Pancreas (tissue), 10 donors: ENCODE measurements at regions not wholly inside any gene's neighbourhood (a gene's known extent, or its start where the extent isn't known, plus 50 kb on each side); places are given as distances from the start of the nearest gene placed in this dataset.

ENCODE experiments used
- ATAC-seq, 4 donors: fragments of 200-7000 bp; cut with Tn5 transposase; one replicate each; pipeline versions ENCODE4 v1.8.0 to v1.9.1; 2020; ENCODE audit warnings: mild to moderate bottlenecking in 4 of 4, moderate library complexity in 4 of 4
- DNase-seq, 6 donors: peaks; one replicate each; pipeline ENCODE4 v3.0.0-alpha.2; 2020
- FAIRE-seq: peaks from 2 replicates; lab custom pipeline; 2012; peaks lifted over from hg19 to GRCh38; lab: Jason Lieb, UNC
- H3K27ac ChIP-seq, 4 donors: fragments of 200-600 bp; sonication (generic); 1 replicate in 3 of 4; 2 replicates in 1 of 4; pipeline versions ENCODE4 v1.5.0 to v1.8.0; 2020
- H3K27me3 ChIP-seq, 4 donors: fragments of 200-600 bp; one replicate each; pipeline ENCODE4 v1.8.0; 2021
- H3K36me3 ChIP-seq, 3 donors: fragments of 200-600 bp; sonication (generic) in 1 of 3; one replicate each; pipeline versions ENCODE4 v1.5.0 to v1.8.0; 2020 to 2021
- H3K4me1 ChIP-seq, 3 donors: fragments of 200-600 bp; one replicate each; pipeline ENCODE4 v1.8.0; 2021
- H3K4me3 ChIP-seq, 4 donors: fragments of 200-600 bp; sonication (generic) in 2 of 4; one replicate each; pipeline versions ENCODE4 v1.5.0 to v1.8.0; 2020 to 2021
- H3K9me3 ChIP-seq, 4 donors: fragments of 200-600 bp; one replicate each; pipeline ENCODE4 v1.8.0; 2021
- WGBS, 2 donors: extraction: QIAGEN DNeasy Blood & Tissue Kit; methylation state at CpG; one replicate each; pipeline ENCODE4 v1.1.7; 2013; 5-methylcytosine and 5-hydroxymethylcytosine counted together
- intact Hi-C, 3 donors: fragments of 100-400 bp; cut with DNase I; formaldehyde crosslinking; loops; one replicate each; pipeline versions ENCODE4 v1.11.1 to v1.14.2; 2022
- TF ChIP-seq, protein P1 (sequence below), 4 donors: fragments of 200-600 bp; sonication (generic) in 3 of 4; IDR thresholded peaks; one replicate each; pipeline versions ENCODE4 v1.5.0 to v1.8.0; 2021; ENCODE audit warnings: antibody characterized with exemption in 4 of 4
- donor health status: healthy with polysubstance abuse.
- donor health status: DM: no; HTN: no; CAD: no; lungs with moderate emphysema.
- donor health status: DM: no; HTN: no; CAD: no.
- donor health status: control.
- donor health status: control.
- donor health status: Bipolar disorder and iron deficiency.
- donor health status: DM: yes; HTN: yes; CAD: no.
- donor health status: DM: no; HTN: no; CAD: no.
- donor health status: DM: no; HTN: no; CAD: no.
- donor health status: DM: yes; HTN: yes; CAD: no.

- DNase-seq (no peak), ATAC-seq (no peak), FAIRE-seq (no peak)
- TF ChIP-seq, protein P1, sequence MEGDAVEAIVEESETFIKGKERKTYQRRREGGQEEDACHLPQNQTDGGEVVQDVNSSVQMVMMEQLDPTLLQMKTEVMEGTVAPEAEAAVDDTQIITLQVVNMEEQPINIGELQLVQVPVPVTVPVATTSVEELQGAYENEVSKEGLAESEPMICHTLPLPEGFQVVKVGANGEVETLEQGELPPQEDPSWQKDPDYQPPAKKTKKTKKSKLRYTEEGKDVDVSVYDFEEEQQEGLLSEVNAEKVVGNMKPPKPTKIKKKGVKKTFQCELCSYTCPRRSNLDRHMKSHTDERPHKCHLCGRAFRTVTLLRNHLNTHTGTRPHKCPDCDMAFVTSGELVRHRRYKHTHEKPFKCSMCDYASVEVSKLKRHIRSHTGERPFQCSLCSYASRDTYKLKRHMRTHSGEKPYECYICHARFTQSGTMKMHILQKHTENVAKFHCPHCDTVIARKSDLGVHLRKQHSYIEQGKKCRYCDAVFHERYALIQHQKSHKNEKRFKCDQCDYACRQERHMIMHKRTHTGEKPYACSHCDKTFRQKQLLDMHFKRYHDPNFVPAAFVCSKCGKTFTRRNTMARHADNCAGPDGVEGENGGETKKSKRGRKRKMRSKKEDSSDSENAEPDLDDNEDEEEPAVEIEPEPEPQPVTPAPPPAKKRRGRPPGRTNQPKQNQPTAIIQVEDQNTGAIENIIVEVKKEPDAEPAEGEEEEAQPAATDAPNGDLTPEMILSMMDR (IDR thresholded peaks at IDR 0.05): no peak
- Histone ChIP-seq H3K27me3 (no peaks in the 10 kb centered on the region), H3K4me3 (no peak overlapping the region), H3K36me3 (no peaks in the 10 kb centered on the region), H3K27ac (no peak overlapping the region), H3K4me1 (no peaks in the 10 kb centered on the region), H3K9me3 (no peaks in the 10 kb centered on the region)
- intact Hi-C loops: no loop called here
- WGBS, 2 donors: 67 to 71% methylated on average over 2 of the region's 2 CpGs
Observed at GRCh38 chr4:160370046-160370445, 1267.2 kb downstream of the RAPGEF2 start.

- H3K27ac ChIP-seq: no peak overlapping the region
- H3K27me3 ChIP-seq: no peaks in the 10 kb centered on the region
- no peaks in the 10 kb centered on the region for H3K9me3 ChIP-seq
- ATAC-seq (no peak), DNase-seq (no peak), FAIRE-seq (no peak)
- H3K4me3 ChIP-seq: no peak overlapping the region
- no peaks in the 10 kb centered on the region for H3K36me3 ChIP-seq
- intact Hi-C loops: no loop called here
- WGBS, 2 donors: 90 to 95% methylated on average over 1 of the region's 1 CpG
- TF ChIP-seq, protein P1 (IDR thresholded peaks at IDR 0.05): no peak
- H3K4me1 ChIP-seq: no peaks in the 10 kb centered on the region
Observed at GRCh38 chr4:160371446-160371845, 1268.6 kb downstream of the RAPGEF2 start.

- ATAC-seq: no peak
- TF ChIP-seq, protein P1 (IDR thresholded peaks at IDR 0.05): no peak
- H3K4me1 ChIP-seq: no peaks in the 10 kb centered on the region
- 91 to 92% methylated on average over 5 of the region's 5 CpGs for WGBS, 2 donors
- intact Hi-C loops: no loop called here
- no peaks in the 10 kb centered on the region for H3K27me3 ChIP-seq
- H3K4me3 ChIP-seq: no peak overlapping the region
- DNase-seq: no peak
- H3K9me3 ChIP-seq: no peaks in the 10 kb centered on the region
- no peaks in the 10 kb centered on the region for H3K36me3 ChIP-seq
- H3K27ac ChIP-seq: no peak overlapping the region
- FAIRE-seq: no peak
Observed at GRCh38 chr4:160372390-160372789, 1269.5 kb downstream of the RAPGEF2 start.

DNA sequence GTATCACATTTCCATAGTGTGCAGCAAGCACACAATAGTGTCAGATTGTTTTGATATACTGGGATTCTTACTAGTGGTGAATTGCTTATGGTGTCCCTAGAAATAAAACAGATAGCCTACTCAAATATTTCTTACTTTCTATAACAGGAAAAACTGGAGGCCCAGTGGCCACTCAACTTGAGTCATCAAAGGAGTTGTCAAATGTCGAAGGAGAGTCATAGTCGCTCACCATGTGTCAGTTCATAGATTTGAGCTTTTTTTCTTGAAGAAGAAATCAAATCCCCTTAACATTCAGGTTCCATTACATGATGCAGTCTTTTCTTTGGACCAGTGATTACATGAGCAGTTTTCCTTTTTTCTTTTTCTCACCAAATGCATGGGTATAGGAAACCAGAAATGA lies 1271.0 kb downstream of the RAPGEF2 start:
- Histone ChIP-seq H3K4me3 (no peak overlapping the region), H3K36me3 (no peaks in the 10 kb centered on the region), H3K27me3 (no peaks in the 10 kb centered on the region), H3K27ac (no peak overlapping the region), H3K9me3 (no peaks in the 10 kb centered on the region), H3K4me1 (no peaks in the 10 kb centered on the region)
- WGBS, 2 donors: 96 to 98% methylated on average over 2 of the region's 2 CpGs
- DNase-seq: no peak
- intact Hi-C loops: no loop called here
- no peak for FAIRE-seq
- TF ChIP-seq, protein P1 (IDR thresholded peaks at IDR 0.05): no peak
- no peak for ATAC-seq

DNA sequence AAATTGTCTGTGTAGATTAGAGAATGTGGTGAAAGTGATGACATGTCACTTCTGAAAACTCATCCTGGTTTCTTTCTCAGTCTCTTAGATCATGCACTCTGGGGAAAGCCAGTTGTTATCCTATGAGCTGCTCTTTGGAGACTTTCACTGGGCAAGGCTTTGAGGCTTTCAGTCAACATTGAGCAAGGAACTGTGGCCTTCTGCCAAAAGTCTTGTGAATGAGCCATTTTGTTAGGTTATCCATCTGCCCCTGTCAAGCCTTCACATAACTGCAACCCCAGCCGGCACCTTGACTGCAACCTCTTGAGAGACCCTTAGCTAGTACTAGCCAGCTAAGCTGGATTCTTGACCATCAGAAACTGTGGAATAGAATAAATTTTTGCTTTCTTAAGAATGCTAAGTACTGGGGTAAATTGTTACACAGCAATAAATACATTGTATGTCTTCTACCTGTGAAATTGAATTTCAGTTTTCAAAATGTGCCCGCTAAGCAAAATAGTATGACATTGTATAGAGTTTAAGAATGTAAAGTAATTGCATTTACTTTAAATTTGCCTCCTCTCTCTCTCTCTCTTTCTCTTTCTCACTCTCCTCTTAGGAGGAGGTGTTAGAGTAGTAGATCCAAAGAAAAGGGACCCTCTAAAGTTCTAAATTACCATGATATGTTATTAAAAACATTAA lies 1273.0 kb downstream of the RAPGEF2 start:
- no peak for DNase-seq
- Histone ChIP-seq H3K4me3 (no peak overlapping the region), H3K4me1 (no peaks in the 10 kb centered on the region), H3K36me3 (no peaks in the 10 kb centered on the region), H3K27ac (no peak overlapping the region), H3K27me3 (no peaks in the 10 kb centered on the region), H3K9me3 (no peaks in the 10 kb centered on the region)
- 83 to 87% methylated on average over 2 of the region's 2 CpGs for WGBS, 2 donors
- ATAC-seq: no peak
- FAIRE-seq: no peak
- intact Hi-C loops: no loop called here
- TF ChIP-seq, protein P1 (IDR thresholded peaks at IDR 0.05): no peak
